LNCAP (cell line): ENCODE measurements at regions not wholly inside any gene's neighbourhood (a gene's known extent, or its start where the extent isn't known, plus 50 kb on each side); places are given as distances from the start of the nearest gene placed in this dataset.

Experiments
- TF ChIP-seq, protein P1 (sequence below): fragments of 450-650 bp; IDR thresholded peaks from 2 replicates; pipeline ENCODE4 v1.5.1; 2017; ENCODE audit warnings: mild to moderate bottlenecking

DNA sequence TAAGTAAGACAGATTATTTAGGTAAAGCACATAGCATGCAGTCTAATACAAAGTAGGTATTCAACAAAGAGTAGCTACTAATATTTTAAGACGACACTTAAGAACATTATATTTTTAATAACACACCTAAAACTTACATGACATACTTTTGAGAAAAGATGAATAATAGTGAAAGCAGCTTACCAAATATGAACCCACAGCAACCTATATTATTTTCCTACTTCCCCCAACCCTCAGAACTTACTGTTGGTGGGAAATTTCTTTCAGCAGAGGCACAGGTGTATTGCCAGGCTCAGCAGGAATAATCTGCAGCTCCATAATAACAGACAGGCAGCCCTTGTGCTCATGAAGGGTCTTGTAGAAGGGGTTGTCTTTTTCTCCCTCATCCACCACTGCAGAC lies 498.9 kb downstream of the GLUD2 start:
- TF ChIP-seq, protein P1, sequence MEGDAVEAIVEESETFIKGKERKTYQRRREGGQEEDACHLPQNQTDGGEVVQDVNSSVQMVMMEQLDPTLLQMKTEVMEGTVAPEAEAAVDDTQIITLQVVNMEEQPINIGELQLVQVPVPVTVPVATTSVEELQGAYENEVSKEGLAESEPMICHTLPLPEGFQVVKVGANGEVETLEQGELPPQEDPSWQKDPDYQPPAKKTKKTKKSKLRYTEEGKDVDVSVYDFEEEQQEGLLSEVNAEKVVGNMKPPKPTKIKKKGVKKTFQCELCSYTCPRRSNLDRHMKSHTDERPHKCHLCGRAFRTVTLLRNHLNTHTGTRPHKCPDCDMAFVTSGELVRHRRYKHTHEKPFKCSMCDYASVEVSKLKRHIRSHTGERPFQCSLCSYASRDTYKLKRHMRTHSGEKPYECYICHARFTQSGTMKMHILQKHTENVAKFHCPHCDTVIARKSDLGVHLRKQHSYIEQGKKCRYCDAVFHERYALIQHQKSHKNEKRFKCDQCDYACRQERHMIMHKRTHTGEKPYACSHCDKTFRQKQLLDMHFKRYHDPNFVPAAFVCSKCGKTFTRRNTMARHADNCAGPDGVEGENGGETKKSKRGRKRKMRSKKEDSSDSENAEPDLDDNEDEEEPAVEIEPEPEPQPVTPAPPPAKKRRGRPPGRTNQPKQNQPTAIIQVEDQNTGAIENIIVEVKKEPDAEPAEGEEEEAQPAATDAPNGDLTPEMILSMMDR = no peak

GRCh38 chrX:121558886-121559285 lies 511.5 kb downstream of the GLUD2 start:
- TF ChIP-seq, protein P1 = no peak

DNA sequence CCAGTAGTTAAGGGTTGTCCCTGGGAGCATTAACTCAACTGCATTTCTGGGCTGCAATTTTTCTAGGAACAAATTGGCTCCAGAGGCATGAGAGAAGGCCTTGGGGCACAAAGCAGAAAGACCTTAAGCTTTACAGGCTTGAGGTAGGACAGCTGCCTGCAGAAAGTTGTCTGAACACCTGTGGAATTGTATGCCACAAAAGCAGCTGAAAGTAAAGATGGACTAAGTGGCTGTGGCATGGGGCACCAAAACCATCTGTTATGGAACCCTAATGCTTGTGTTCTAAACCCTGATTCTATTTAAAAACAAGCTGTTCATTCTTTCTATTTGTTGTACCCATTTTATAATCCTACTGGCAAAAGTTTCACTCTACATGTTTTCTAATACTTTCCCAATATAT lies 515.2 kb downstream of the GLUD2 start:
- TF ChIP-seq, protein P1 = no peak

- TF ChIP-seq, protein P1 = no peak
Observed at GRCh38 chrX:121569609-121570008, 522.2 kb downstream of the GLUD2 start.

DNA sequence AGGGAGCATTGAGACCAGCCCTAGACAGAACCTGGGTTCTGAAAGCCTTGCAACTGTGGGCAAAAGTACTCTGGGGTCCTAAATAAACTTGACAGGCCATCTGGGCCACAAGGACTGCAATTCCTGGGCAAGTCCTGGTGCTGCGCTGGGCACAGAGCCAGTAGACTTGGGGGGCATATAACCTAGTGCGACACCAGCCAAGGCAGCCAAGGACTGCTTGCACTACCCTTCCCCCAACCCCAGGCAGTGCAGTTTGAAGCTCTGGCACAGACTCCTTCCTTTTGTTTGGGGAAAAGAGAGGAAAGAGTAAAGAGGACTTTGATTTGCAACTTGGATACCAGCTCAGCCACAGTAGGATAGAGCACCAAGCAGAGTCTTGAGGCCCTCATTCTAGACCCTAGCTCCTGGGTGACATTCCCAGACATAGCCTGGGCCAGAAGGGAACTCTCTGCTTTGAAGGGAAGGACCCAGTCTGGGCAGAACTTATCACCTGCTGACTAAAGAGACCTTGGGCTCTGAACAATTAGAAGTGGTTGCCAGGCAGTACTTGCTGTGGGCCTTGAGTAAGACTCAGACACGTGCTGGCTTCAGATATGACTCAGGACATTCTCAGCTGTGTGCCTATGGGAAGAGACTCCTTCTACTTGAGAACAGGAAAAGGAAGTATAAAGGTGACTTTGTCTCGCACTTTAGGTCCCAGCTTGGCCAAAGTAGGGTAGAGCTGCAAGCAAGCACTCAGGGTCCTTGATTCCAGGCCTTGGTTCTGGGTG lies 522.8 kb downstream of the GLUD2 start:
- TF ChIP-seq, protein P1 = no peak

DNA sequence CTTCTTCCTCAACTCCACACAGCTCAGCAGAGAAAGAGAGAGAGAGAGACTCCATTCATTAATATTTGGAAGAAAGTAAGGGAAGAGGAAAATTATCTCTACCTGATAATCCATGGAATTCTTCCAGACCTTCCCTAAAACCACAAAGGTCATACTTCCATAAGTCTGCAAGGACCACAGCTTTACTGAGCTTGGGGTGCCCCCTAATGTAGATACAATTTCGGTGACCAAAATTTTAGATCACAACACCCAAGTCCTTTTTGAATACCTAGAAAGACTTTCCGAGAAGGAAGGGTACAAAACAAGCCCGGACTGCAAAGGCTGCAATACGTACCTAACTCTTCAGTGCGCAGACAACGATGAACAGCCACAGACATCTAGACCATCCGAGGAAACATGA lies 523.9 kb downstream of the GLUD2 start:
- TF ChIP-seq, protein P1 = no peak

- TF ChIP-seq, protein P1 = no peak; the same call in 1 of the 2 replicates
Observed at GRCh38 chrX:121579016-121579760, 531.8 kb downstream of the GLUD2 start.
